ENCODE measurements at regions not wholly inside any gene's neighbourhood (a gene's known extent, or its start where the extent isn't known, plus 50 kb on each side); places are given as distances from the start of the nearest gene placed in this dataset.
"Not testable (repeated sequence)": the region's sequence is repeated elsewhere in the genome, so short reads cannot be mapped to it uniquely, and the experiment has no call there.

DNA sequence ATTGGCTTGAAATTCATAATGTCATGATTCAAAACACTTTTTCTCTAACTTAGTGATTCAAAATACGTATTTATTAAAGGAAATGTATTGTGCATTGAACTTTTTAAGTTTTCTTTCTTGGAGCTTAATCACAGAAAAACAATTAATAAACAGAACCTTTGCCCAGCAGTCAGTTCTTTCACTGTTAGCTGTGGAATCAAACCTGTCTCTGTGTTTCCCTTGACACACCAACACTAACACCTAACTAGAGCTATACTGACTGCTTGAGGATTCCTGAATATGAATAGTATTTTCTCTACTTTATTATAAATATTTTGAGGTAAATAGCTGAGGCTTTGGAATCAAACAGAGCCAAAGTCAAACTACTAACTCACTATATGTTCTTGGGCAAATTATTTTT lies 296.4 kb downstream of the HIVEP2 start:
- Histone ChIP-seq H3K9ac (ENCODE audit: low read length) (no peak overlapping the region), H3K36me3 (ENCODE audit: low read length) (no peaks in the 10 kb centered on the region), H3K4me2 (ENCODE audit: low read depth, low read length, poor library complexity, severe bottlenecking) (no peak overlapping the region), H3K4me3 (ENCODE audit: insufficient read depth, low read length, poor library complexity, severe bottlenecking) (no peak overlapping the region), H3F3A (ENCODE audit: insufficient read depth) (no peaks in the 10 kb centered on the region), H3K9me2 (replicated peaks; ENCODE audit: insufficient read depth, low read length) (no peaks in the 10 kb centered on the region), H3K27ac (ENCODE audit: low read depth, low read length) (no peak overlapping the region), H4K20me1 (ENCODE audit: low read depth, low read length) (no peaks in the 10 kb centered on the region), H3K27me3 (ENCODE audit: low read length) (no peaks in the 10 kb centered on the region), H2AFZ (ENCODE audit: low read depth, low read length, severe bottlenecking) (no peak overlapping the region), H3K9me3 (ENCODE audit: insufficient read depth, low read length) (no peaks in the 10 kb centered on the region), H3K79me2 (ENCODE audit: insufficient read depth, low read length) (no peaks in the 10 kb centered on the region)
- TF ChIP-seq CTCF (IDR thresholded peaks at IDR 0.05; ENCODE audit: insufficient read depth, low read length, poor library complexity, severe bottlenecking) (no peak), EZH2phosphoT487 (conservative IDR thresholded peaks at IDR 0.05; ENCODE audit: low read length) (no peak)

- H2AFZ ChIP-seq (ENCODE audit: low read depth, low read length, severe bottlenecking); H3F3A ChIP-seq (ENCODE audit: insufficient read depth); H4K20me1 ChIP-seq (ENCODE audit: low read depth, low read length); H3K79me2 ChIP-seq (ENCODE audit: insufficient read depth, low read length); H3K9ac ChIP-seq (ENCODE audit: low read length); H3K27ac ChIP-seq (ENCODE audit: low read depth, low read length); H3K4me2 ChIP-seq (ENCODE audit: low read depth, low read length, poor library complexity, severe bottlenecking); H3K4me3 ChIP-seq (ENCODE audit: insufficient read depth, low read length, poor library complexity, severe bottlenecking); H3K36me3 ChIP-seq (ENCODE audit: low read length); H3K27me3 ChIP-seq (ENCODE audit: low read length); H3K9me3 ChIP-seq (ENCODE audit: insufficient read depth, low read length); H3K9me2 ChIP-seq (replicated peaks; ENCODE audit: insufficient read depth, low read length): not testable (repeated sequence)
These were observed 295.3 kb downstream of the HIVEP2 start for GRCh38 chr6:142649438-142650234.

DNA sequence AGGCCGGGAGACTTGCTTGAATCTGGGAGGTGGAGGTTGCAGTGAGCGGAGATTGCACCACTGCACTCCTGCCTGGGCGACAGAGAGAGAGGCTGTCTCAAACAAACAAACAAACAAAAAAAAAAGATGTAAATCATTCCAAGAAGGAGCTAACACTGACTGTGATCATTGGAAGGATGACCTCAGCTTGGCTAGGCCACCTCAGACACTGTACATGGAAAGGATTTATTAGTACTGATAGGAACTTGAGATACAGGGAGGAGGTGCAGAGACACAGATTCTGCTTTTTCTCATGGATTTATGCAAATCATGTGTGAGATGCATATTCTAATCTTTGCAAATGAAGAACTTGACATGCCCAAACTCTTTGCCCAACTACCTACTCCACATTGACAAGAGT lies 293.6 kb downstream of the HIVEP2 start:
- Histone ChIP-seq H3K9ac (ENCODE audit: low read length) (no peak overlapping the region), H3K79me2 (ENCODE audit: insufficient read depth, low read length) (no peaks in the 10 kb centered on the region), H3K4me3 (ENCODE audit: insufficient read depth, low read length, poor library complexity, severe bottlenecking) (no peak overlapping the region), H3K27me3 (ENCODE audit: low read length) (no peaks in the 10 kb centered on the region), H3K4me2 (ENCODE audit: low read depth, low read length, poor library complexity, severe bottlenecking) (no peak overlapping the region), H3F3A (ENCODE audit: insufficient read depth) (no peaks in the 10 kb centered on the region), H3K9me3 (ENCODE audit: insufficient read depth, low read length) (no peaks in the 10 kb centered on the region), H4K20me1 (ENCODE audit: low read depth, low read length) (no peaks in the 10 kb centered on the region), H3K36me3 (ENCODE audit: low read length) (no peaks in the 10 kb centered on the region), H3K9me2 (replicated peaks; ENCODE audit: insufficient read depth, low read length) (no peaks in the 10 kb centered on the region), H2AFZ (ENCODE audit: low read depth, low read length, severe bottlenecking) (no peak overlapping the region), H3K27ac (ENCODE audit: low read depth, low read length) (no peak overlapping the region)
- TF ChIP-seq EZH2phosphoT487 (conservative IDR thresholded peaks at IDR 0.05; ENCODE audit: low read length) (no peak), CTCF (IDR thresholded peaks at IDR 0.05; ENCODE audit: insufficient read depth, low read length, poor library complexity, severe bottlenecking) (no peak)

DNA sequence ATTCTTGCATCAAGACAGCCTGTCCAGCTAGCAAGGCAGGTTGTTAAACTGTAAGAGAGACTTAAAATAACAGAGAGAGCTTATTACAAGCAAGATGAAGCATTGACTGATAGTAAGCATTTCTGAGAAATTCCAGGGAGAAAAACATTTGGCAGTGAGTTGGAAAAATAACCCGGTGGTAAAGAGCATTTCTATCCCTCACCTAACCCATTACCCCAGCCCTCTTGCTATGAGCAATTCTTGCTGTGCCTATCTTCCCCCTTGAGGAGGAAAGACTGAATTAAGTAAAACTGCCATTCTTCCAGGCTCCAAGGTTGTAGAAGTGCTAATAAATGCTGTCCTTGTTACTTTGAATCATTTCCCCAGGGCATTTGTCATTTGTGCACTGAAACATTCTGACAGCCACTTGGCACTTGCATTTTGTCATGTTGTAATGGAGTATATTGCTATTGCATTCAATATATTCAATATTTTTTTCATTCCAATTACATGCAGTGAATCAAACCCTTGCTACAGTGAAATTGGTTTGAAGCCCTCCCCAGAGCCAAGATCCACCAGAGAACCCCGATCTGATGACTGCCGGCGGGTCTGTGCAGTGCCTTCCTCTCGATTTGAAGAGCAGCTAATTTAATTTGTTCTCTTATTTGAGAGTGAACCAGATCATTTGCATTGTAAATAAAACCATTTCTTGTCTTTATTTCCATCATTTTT lies 291.1 kb downstream of the HIVEP2 start:
- no peak overlapping the region for H2AFZ ChIP-seq (ENCODE audit: low read depth, low read length, severe bottlenecking)

More for the DNA sequence above, 291.1 kb downstream of the HIVEP2 start:
- Histone ChIP-seq H3K27ac (ENCODE audit: low read depth, low read length) (no peak overlapping the region), H3K36me3 (ENCODE audit: low read length) (no peaks in the 10 kb centered on the region), H3K9me2 (replicated peaks; ENCODE audit: insufficient read depth, low read length) (no peaks in the 10 kb centered on the region), H3K9me3 (ENCODE audit: insufficient read depth, low read length) (no peaks in the 10 kb centered on the region), H3K9ac (ENCODE audit: low read length) (no peak overlapping the region), H3K79me2 (ENCODE audit: insufficient read depth, low read length) (no peaks in the 10 kb centered on the region), H3K4me2 (ENCODE audit: low read depth, low read length, poor library complexity, severe bottlenecking) (no peak overlapping the region), H3K4me3 (ENCODE audit: insufficient read depth, low read length, poor library complexity, severe bottlenecking) (no peak overlapping the region), H3F3A (ENCODE audit: insufficient read depth) (no peaks in the 10 kb centered on the region), H4K20me1 (ENCODE audit: low read depth, low read length) (no peaks in the 10 kb centered on the region), H3K27me3 (ENCODE audit: low read length) (no peaks in the 10 kb centered on the region)
- TF ChIP-seq CTCF (IDR thresholded peaks at IDR 0.05; ENCODE audit: insufficient read depth, low read length, poor library complexity, severe bottlenecking), result no peak
- TF ChIP-seq EZH2phosphoT487 (conservative IDR thresholded peaks at IDR 0.05; ENCODE audit: low read length), result no peak
